ENCODE measurements at regions not wholly inside any gene's neighbourhood (a gene's known extent, or its start where the extent isn't known, plus 50 kb on each side); places are given as distances from the start of the nearest gene placed in this dataset.

GRCh38 chr4:163949976-163950601 is 455.6 kb downstream of the TMA16 start:
- no peak overlapping the region for H3K4ac ChIP-seq (ENCODE audit: low read depth, low read length)
- no peak overlapping the region for H3K56ac ChIP-seq (ENCODE audit: insufficient read length, low read depth, low read length)
- no peak overlapping the region for H3K23ac ChIP-seq (ENCODE audit: insufficient read length, low read depth, low read length)
- H2AFZ ChIP-seq (ENCODE audit: low read length), result no peak overlapping the region
- Mint-ChIP-seq H3K36me3 (ENCODE audit: insufficient read depth in 1 of 3, low read depth in 3 of 3) (no peaks in the 10 kb centered on the region; a peak in 1 of 7 replicates), H3K9me3 (no peaks in the 10 kb centered on the region), H3K27me3 (ENCODE audit: low read depth) (no peaks in the 10 kb centered on the region), H3K4me3 (no peak overlapping the region), H3K27ac (no peak overlapping the region), H3K4me1 (no peaks in the 10 kb centered on the region)
- TF ChIP-seq CTCF (conservative IDR thresholded peaks at IDR 0.05), result no peak
- H2BK5ac ChIP-seq (ENCODE audit: insufficient read length, low read length), result no peak overlapping the region
- H4K91ac ChIP-seq (ENCODE audit: insufficient read length, low read depth, low read length), result no peak overlapping the region
- H4K8ac ChIP-seq (replicated peaks; ENCODE audit: insufficient read length, low read depth, low read length), result no peak overlapping the region
- no peak overlapping the region for H3K27ac ChIP-seq (ENCODE audit: insufficient read length, low read depth, low read length)
- no peak overlapping the region for H3T11ph ChIP-seq (ENCODE audit: low read length)
- H3K18ac ChIP-seq (ENCODE audit: insufficient read length, low read depth, low read length), result no peak overlapping the region
- no peaks in the 10 kb centered on the region for H3K23me2 ChIP-seq (ENCODE audit: insufficient read length, low read depth, low read length, poor library complexity, severe bottlenecking)
- no peak overlapping the region for H4K5ac ChIP-seq (ENCODE audit: insufficient read length, low read depth, low read length)
- H3K79me1 ChIP-seq (ENCODE audit: insufficient read depth, low read depth, low read length, poor library complexity, severe bottlenecking), result no peaks in the 10 kb centered on the region
- no peaks in the 10 kb centered on the region for H3K9me3 ChIP-seq (ENCODE audit: control insufficient read depth, low read depth, low read length)
- H2BK120ac ChIP-seq (ENCODE audit: low read depth, low read length, poor library complexity, severe bottlenecking), result no peak overlapping the region
- H3K27me3 ChIP-seq (ENCODE audit: insufficient read depth, low read length), result no peaks in the 10 kb centered on the region
- no peak for DNase-seq
- no peaks in the 10 kb centered on the region for H3K79me2 ChIP-seq (ENCODE audit: insufficient read depth, low read length)
- H2BK15ac ChIP-seq (ENCODE audit: low read depth, low read length), result no peak overlapping the region
- H3K14ac ChIP-seq (ENCODE audit: insufficient read depth, low read length), result no peak overlapping the region
- H2BK12ac ChIP-seq (ENCODE audit: insufficient read length, low read depth, low read length), result no peak overlapping the region
- H3K9ac ChIP-seq (ENCODE audit: extremely low read depth, insufficient read length, low read length), result no peak overlapping the region
- no peak overlapping the region for H2AK5ac ChIP-seq (ENCODE audit: insufficient read length, low read length)
- no peak overlapping the region for H2BK20ac ChIP-seq (ENCODE audit: low read depth, low read length, poor library complexity, severe bottlenecking)
- no peaks in the 10 kb centered on the region for H4K20me1 ChIP-seq (ENCODE audit: control insufficient read depth, insufficient read depth, insufficient read length)
- no peaks in the 10 kb centered on the region for H3K4me1 ChIP-seq (ENCODE audit: insufficient read depth, low read length)
- no CpG with 5 or more reads among the region's 11 CpGs for WGBS (ENCODE audit: extremely low coverage, insufficient read length, low lambda C conversion rate)
- H3K4me2 ChIP-seq (ENCODE audit: insufficient read depth, insufficient read length, low read length), result no peak overlapping the region
